ENCODE measurements at regions not wholly inside any gene's neighbourhood (a gene's known extent, or its start where the extent isn't known, plus 50 kb on each side); places are given as distances from the start of the nearest gene placed in this dataset.

GRCh38 chr18:39419315-39419714 lies 1853.7 kb upstream of the CELF4 start:
- no peak for DNase-seq (ENCODE audit: low read depth, low spot score)
- TF ChIP-seq ZNF274 (IDR thresholded peaks at IDR 0.05; ENCODE audit: low read depth, low read length) (no peak), YY1 (IDR thresholded peaks at IDR 0.05; ENCODE audit: insufficient read depth, insufficient read length) (no peak), SUZ12 (IDR thresholded peaks at IDR 0.05; ENCODE audit: extremely low read depth, insufficient read depth, insufficient read length) (no peak)
- H3K9ac ChIP-seq (ENCODE audit: insufficient read length, low read depth) = no peak overlapping the region

GRCh38 chr18:39415471-39415870 lies 1849.9 kb upstream of the CELF4 start:
- H3K9me3 ChIP-seq (ENCODE audit: insufficient read depth, low read length) = no peaks in the 10 kb centered on the region
- no peak overlapping the region for H3K9ac ChIP-seq (ENCODE audit: insufficient read length, low read depth)
- no peak for TF ChIP-seq ZNF274 (IDR thresholded peaks at IDR 0.05; ENCODE audit: low read depth, low read length)
- no peak for TF ChIP-seq YY1 (IDR thresholded peaks at IDR 0.05; ENCODE audit: insufficient read depth, insufficient read length)
- TF ChIP-seq SUZ12 (IDR thresholded peaks at IDR 0.05; ENCODE audit: extremely low read depth, insufficient read depth, insufficient read length) = no peak
- no peak for DNase-seq (ENCODE audit: low read depth, low spot score)
- H3K4me3 ChIP-seq (ENCODE audit: insufficient read length, low read depth) = no peak overlapping the region
- no peaks in the 10 kb centered on the region for H3K27me3 ChIP-seq (ENCODE audit: insufficient read depth, insufficient read length)
- no peaks in the 10 kb centered on the region for H3K36me3 ChIP-seq (ENCODE audit: insufficient read depth, insufficient read length, low read length)
- H3K4me1 ChIP-seq (ENCODE audit: insufficient read depth, insufficient read length) = no peaks in the 10 kb centered on the region

More at GRCh38 chr18:39419315-39419714, 1853.7 kb upstream of the CELF4 start:
- Histone ChIP-seq H3K36me3 (ENCODE audit: insufficient read depth, insufficient read length, low read length) (no peaks in the 10 kb centered on the region), H3K4me1 (ENCODE audit: insufficient read depth, insufficient read length) (no peaks in the 10 kb centered on the region), H3K27me3 (ENCODE audit: insufficient read depth, insufficient read length) (no peaks in the 10 kb centered on the region), H3K9me3 (ENCODE audit: insufficient read depth, low read length) (no peaks in the 10 kb centered on the region), H3K4me3 (ENCODE audit: insufficient read length, low read depth) (no peak overlapping the region)

GRCh38 chr18:39414009-39414700 lies 1848.6 kb upstream of the CELF4 start:
- TF ChIP-seq YY1 (IDR thresholded peaks at IDR 0.05; ENCODE audit: insufficient read depth, insufficient read length) (no peak), SUZ12 (IDR thresholded peaks at IDR 0.05; ENCODE audit: extremely low read depth, insufficient read depth, insufficient read length) (no peak), ZNF274 (IDR thresholded peaks at IDR 0.05; ENCODE audit: low read depth, low read length) (no peak)
- no peak for DNase-seq (ENCODE audit: low read depth, low spot score)
- H3K9ac ChIP-seq (ENCODE audit: insufficient read length, low read depth) = no peak overlapping the region

GRCh38 chr18:39406941-39407340 lies 1841.3 kb upstream of the CELF4 start:
- no peaks in the 10 kb centered on the region for H3K4me1 ChIP-seq (ENCODE audit: insufficient read depth, insufficient read length)
- H3K36me3 ChIP-seq (ENCODE audit: insufficient read depth, insufficient read length, low read length) = no peaks in the 10 kb centered on the region
- TF ChIP-seq ZNF274 (IDR thresholded peaks at IDR 0.05; ENCODE audit: low read depth, low read length) (no peak), YY1 (IDR thresholded peaks at IDR 0.05; ENCODE audit: insufficient read depth, insufficient read length) (no peak), SUZ12 (IDR thresholded peaks at IDR 0.05; ENCODE audit: extremely low read depth, insufficient read depth, insufficient read length) (no peak)
- H3K9me3 ChIP-seq (ENCODE audit: insufficient read depth, low read length) = no peaks in the 10 kb centered on the region
- no peak overlapping the region for H3K9ac ChIP-seq (ENCODE audit: insufficient read length, low read depth)
- no peaks in the 10 kb centered on the region for H3K27me3 ChIP-seq (ENCODE audit: insufficient read depth, insufficient read length)
- no peak overlapping the region for H3K4me3 ChIP-seq (ENCODE audit: insufficient read length, low read depth)
- DNase-seq (ENCODE audit: low read depth, low spot score) = no peak

More at GRCh38 chr18:39414009-39414700, 1848.6 kb upstream of the CELF4 start:
- Histone ChIP-seq H3K4me3 (ENCODE audit: insufficient read length, low read depth) (no peak overlapping the region), H3K4me1 (ENCODE audit: insufficient read depth, insufficient read length) (no peaks in the 10 kb centered on the region), H3K36me3 (ENCODE audit: insufficient read depth, insufficient read length, low read length) (no peaks in the 10 kb centered on the region), H3K9me3 (ENCODE audit: insufficient read depth, low read length) (no peaks in the 10 kb centered on the region), H3K27me3 (ENCODE audit: insufficient read depth, insufficient read length) (no peaks in the 10 kb centered on the region)

GRCh38 chr18:39403121-39403520 lies 1837.5 kb upstream of the CELF4 start:
- H3K4me3 ChIP-seq (ENCODE audit: insufficient read length, low read depth) = no peak overlapping the region
- no peaks in the 10 kb centered on the region for H3K36me3 ChIP-seq (ENCODE audit: insufficient read depth, insufficient read length, low read length)
- no peaks in the 10 kb centered on the region for H3K9me3 ChIP-seq (ENCODE audit: insufficient read depth, low read length)
- H3K27me3 ChIP-seq (ENCODE audit: insufficient read depth, insufficient read length) = no peaks in the 10 kb centered on the region
- TF ChIP-seq SUZ12 (IDR thresholded peaks at IDR 0.05; ENCODE audit: extremely low read depth, insufficient read depth, insufficient read length) = no peak
- no peak for TF ChIP-seq YY1 (IDR thresholded peaks at IDR 0.05; ENCODE audit: insufficient read depth, insufficient read length)
- no peak for TF ChIP-seq ZNF274 (IDR thresholded peaks at IDR 0.05; ENCODE audit: low read depth, low read length)
- no peaks in the 10 kb centered on the region for H3K4me1 ChIP-seq (ENCODE audit: insufficient read depth, insufficient read length)
- no peak for DNase-seq (ENCODE audit: low read depth, low spot score)
- H3K9ac ChIP-seq (ENCODE audit: insufficient read length, low read depth) = no peak overlapping the region

GRCh38 chr18:39399662-39400061 lies 1834.1 kb upstream of the CELF4 start:
- Histone ChIP-seq H3K9me3 (ENCODE audit: insufficient read depth, low read length) (no peaks in the 10 kb centered on the region; the same call in 1 of the 2 replicates), H3K4me3 (ENCODE audit: insufficient read length, low read depth) (no peak overlapping the region), H3K9ac (ENCODE audit: insufficient read length, low read depth) (no peak overlapping the region), H3K36me3 (ENCODE audit: insufficient read depth, insufficient read length, low read length) (no peaks in the 10 kb centered on the region), H3K27me3 (ENCODE audit: insufficient read depth, insufficient read length) (no peaks in the 10 kb centered on the region), H3K4me1 (ENCODE audit: insufficient read depth, insufficient read length) (no peaks in the 10 kb centered on the region)
- TF ChIP-seq YY1 (IDR thresholded peaks at IDR 0.05; ENCODE audit: insufficient read depth, insufficient read length) (no peak), ZNF274 (IDR thresholded peaks at IDR 0.05; ENCODE audit: low read depth, low read length) (no peak), SUZ12 (IDR thresholded peaks at IDR 0.05; ENCODE audit: extremely low read depth, insufficient read depth, insufficient read length) (no peak)
- DNase-seq (ENCODE audit: low read depth, low spot score) = no peak

GRCh38 chr18:39396168-39396567 lies 1830.6 kb upstream of the CELF4 start:
- no peak overlapping the region for H3K9ac ChIP-seq (ENCODE audit: insufficient read length, low read depth)
- DNase-seq (ENCODE audit: low read depth, low spot score) = no peak
- no peaks in the 10 kb centered on the region; the same call in 1 of the 2 replicates for H3K9me3 ChIP-seq (ENCODE audit: insufficient read depth, low read length)
- H3K4me1 ChIP-seq (ENCODE audit: insufficient read depth, insufficient read length) = no peaks in the 10 kb centered on the region
- no peak overlapping the region for H3K4me3 ChIP-seq (ENCODE audit: insufficient read length, low read depth)
- TF ChIP-seq YY1 (IDR thresholded peaks at IDR 0.05; ENCODE audit: insufficient read depth, insufficient read length) (no peak), SUZ12 (IDR thresholded peaks at IDR 0.05; ENCODE audit: extremely low read depth, insufficient read depth, insufficient read length) (no peak), ZNF274 (IDR thresholded peaks at IDR 0.05; ENCODE audit: low read depth, low read length) (no peak)
- H3K36me3 ChIP-seq (ENCODE audit: insufficient read depth, insufficient read length, low read length) = no peaks in the 10 kb centered on the region
- no peaks in the 10 kb centered on the region for H3K27me3 ChIP-seq (ENCODE audit: insufficient read depth, insufficient read length)

Measured in NT2/D1 (cell line).